ENCODE measurements at regions not wholly inside any gene's neighbourhood (a gene's known extent, or its start where the extent isn't known, plus 50 kb on each side); places are given as distances from the start of the nearest gene placed in this dataset.

- TF ChIP-seq ZBTB4 (CRISPR knock-in tag; IDR thresholded peaks at IDR 0.05; ENCODE audit: borderline replicate concordance): no peak; the same call in 1 of the 2 replicates
- no peak for TF ChIP-seq GPBP1L1 (CRISPR knock-in tag; IDR thresholded peaks at IDR 0.05)
- no peak for TF ChIP-seq CBX2 (IDR thresholded peaks at IDR 0.05; ENCODE audit: low read depth, low read length)
- TF ChIP-seq CBX2 (CRISPR knock-in tag; IDR thresholded peaks at IDR 0.05; ENCODE audit: low read depth): peak; percentile 90; the same call in 1 of the 2 replicates
- peak; percentile 78 for TF ChIP-seq CEBPG (CRISPR knock-in tag; IDR thresholded peaks at IDR 0.05)
- TF ChIP-seq ZNF740 (CRISPR knock-in tag; IDR thresholded peaks at IDR 0.05): peak; percentile 69; the same call in 1 of the 2 replicates
- TF ChIP-seq REST (IDR thresholded peaks at IDR 0.05; ENCODE audit: borderline replicate concordance in 1 of 2, low read depth in 1 of 2, low read length in 2 of 2): no peak; a peak in 1 of 4 replicates
- no peak for TF ChIP-seq BATF2 (CRISPR knock-in tag; IDR thresholded peaks at IDR 0.05)
- TF ChIP-seq IRF1 (CRISPR knock-in tag; IDR thresholded peaks at IDR 0.05; ENCODE audit: low read depth): no peak
- TF ChIP-seq HNF4G (IDR thresholded peaks at IDR 0.05; ENCODE audit: borderline replicate concordance, low read depth, low read length): 0 out of 2 replicates have a peak, but pooled peaks have one; percentile 52
- TF ChIP-seq HNF4G (CRISPR knock-in tag; IDR thresholded peaks at IDR 0.05; ENCODE audit: borderline replicate concordance, low read depth): peak; percentile 75; the same call in 1 of the 2 replicates
- no peak; the same call in 1 of the 2 replicates for TF ChIP-seq ZBTB7A (CRISPR knock-in tag; IDR thresholded peaks at IDR 0.05)
- TF ChIP-seq KDM5B (CRISPR knock-in tag; IDR thresholded peaks at IDR 0.05; ENCODE audit: borderline replicate concordance): 0 out of 2 replicates have a peak, but pooled peaks have one; percentile 52
- no peak for TF ChIP-seq SP1 (IDR thresholded peaks at IDR 0.05)
- TF ChIP-seq SP1 (CRISPR knock-in tag; IDR thresholded peaks at IDR 0.05): peak; percentile 64
- no peak for TF ChIP-seq ZNF660 (CRISPR knock-in tag; IDR thresholded peaks at IDR 0.05; ENCODE audit: borderline replicate concordance, low read depth)
- TF ChIP-seq MXD4 (CRISPR knock-in tag; IDR thresholded peaks at IDR 0.05): peak; percentile 74
- TF ChIP-seq EEA1 (CRISPR knock-in tag; IDR thresholded peaks at IDR 0.05; ENCODE audit: borderline replicate concordance): peak; percentile 89; the same call in 1 of the 2 replicates
Observed at GRCh38 chr17:77279448-77280303, 138.9 kb downstream of the SEC14L1 start (continued).

Measured in HepG2 (cell line).